ENCODE measurements at regions not wholly inside any gene's neighbourhood (a gene's known extent, or its start where the extent isn't known, plus 50 kb on each side); places are given as distances from the start of the nearest gene placed in this dataset.

DNA sequence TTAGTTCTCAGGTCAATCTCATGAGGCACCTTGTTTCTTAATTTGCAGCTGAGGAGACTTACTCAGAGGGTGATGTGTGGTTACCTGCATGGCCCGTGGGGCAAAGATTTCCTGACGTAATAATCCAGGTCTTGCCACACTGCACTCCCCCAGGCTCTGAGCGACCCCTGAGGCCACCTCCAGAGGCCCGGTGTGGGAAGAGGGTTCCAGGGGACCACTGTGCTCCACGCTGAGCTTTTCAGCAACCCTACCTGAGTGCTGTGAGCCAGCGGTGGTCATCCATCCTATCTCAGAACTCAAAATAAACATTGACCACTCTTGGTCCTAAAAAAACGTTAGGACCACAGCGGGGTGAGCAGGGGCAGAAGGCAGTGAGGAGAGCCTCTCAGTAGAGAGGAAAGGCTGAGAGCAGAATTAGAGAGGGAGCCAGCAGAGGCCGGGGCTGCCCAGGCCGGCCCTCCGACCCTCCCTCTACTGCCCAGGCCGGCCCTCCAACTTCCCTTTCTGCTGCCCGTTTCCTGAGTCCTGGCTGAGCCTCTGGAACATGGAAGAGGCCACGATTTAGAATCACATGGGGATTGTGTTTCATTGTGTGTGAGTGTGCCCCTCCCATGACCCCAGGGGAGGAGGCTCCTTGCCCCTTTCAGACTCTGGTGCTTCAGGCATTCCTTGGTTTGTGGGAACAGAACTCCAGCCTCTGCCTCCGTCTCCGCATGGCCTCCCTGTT, 188.2 kb upstream of the DIO3 start:
- H3K27me3 ChIP-seq (ENCODE audit: low read depth): peaks cover 66% of the 10 kb centered on the region
- H3K4me1 ChIP-seq: no peaks in the 10 kb centered on the region
- no peaks in the 10 kb centered on the region for H3K9me3 ChIP-seq (replicated peaks)
- intact Hi-C loops (cut with micrococcal nuclease): no loop called here
- TF ChIP-seq, protein P1, sequence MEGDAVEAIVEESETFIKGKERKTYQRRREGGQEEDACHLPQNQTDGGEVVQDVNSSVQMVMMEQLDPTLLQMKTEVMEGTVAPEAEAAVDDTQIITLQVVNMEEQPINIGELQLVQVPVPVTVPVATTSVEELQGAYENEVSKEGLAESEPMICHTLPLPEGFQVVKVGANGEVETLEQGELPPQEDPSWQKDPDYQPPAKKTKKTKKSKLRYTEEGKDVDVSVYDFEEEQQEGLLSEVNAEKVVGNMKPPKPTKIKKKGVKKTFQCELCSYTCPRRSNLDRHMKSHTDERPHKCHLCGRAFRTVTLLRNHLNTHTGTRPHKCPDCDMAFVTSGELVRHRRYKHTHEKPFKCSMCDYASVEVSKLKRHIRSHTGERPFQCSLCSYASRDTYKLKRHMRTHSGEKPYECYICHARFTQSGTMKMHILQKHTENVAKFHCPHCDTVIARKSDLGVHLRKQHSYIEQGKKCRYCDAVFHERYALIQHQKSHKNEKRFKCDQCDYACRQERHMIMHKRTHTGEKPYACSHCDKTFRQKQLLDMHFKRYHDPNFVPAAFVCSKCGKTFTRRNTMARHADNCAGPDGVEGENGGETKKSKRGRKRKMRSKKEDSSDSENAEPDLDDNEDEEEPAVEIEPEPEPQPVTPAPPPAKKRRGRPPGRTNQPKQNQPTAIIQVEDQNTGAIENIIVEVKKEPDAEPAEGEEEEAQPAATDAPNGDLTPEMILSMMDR (IDR thresholded peaks at IDR 0.05; ENCODE audit: borderline replicate concordance): no peak
- no peak overlapping the region for H3K27ac ChIP-seq (replicated peaks)
- no peaks in the 10 kb centered on the region for H3K36me3 ChIP-seq
- no peak for DNase-seq
- H3K4me3 ChIP-seq: no peak overlapping the region

- no peaks in the 10 kb centered on the region for H3K9me3 ChIP-seq (replicated peaks)
- H3K4me3 ChIP-seq: no peak overlapping the region
- DNase-seq: no peak
- H3K4me1 ChIP-seq: no peaks in the 10 kb centered on the region
- H3K36me3 ChIP-seq: no peaks in the 10 kb centered on the region
- H3K27ac ChIP-seq (replicated peaks): no peak overlapping the region
- H3K27me3 ChIP-seq (ENCODE audit: low read depth): peaks cover 63% of the 10 kb centered on the region
- intact Hi-C loops (cut with micrococcal nuclease): no loop called here
- TF ChIP-seq, protein P1 (IDR thresholded peaks at IDR 0.05; ENCODE audit: borderline replicate concordance): no peak
These were observed 187.5 kb upstream of the DIO3 start for GRCh38 chr14:101373690-101374295.

DNA sequence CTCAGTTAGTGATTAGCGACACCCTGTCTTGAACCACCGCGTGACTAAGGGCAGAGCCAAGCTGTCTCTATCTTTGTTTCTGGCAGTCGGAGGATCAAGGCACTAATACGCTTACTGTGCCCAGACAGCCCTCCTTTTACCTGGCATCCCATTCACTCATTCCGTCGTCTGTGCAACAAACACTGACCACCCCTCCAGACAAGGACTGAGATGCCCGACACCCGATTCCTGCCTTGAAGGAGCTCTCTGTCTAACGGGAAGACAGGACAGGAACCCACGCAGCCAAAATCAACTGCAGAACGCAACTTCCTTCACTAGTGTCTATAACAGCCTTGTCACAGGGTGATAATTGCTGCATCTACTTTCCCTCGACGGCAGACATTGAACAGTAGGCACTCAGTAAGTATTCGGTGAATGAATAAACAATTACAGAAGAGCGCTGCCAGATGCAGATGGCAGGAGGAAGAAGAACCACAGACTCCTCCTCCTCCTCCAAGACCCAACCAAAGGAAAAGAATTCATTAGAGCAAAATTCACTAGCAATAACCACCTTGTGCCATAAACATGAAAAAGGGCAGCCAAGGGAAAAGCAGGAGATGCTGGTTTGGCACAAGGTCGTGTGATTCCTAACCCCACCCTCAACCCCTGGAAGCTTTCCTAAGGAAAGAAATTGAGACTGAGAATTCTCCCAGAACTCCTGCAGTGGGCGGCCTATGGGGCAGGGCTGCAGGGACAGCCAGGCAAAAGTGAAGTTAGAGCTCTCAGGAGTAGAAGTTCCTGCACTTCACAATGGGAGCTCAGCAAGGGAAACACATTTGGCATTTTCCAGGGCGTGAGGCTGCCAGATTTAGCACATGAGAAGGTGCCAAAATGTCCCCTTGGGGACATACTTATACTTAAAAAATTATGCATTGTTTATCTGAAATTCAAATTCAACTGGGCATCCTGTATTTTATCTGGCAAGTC, 186.6 kb upstream of the DIO3 start:
- H3K4me1 ChIP-seq: no peaks in the 10 kb centered on the region
- DNase-seq: no peak
- TF ChIP-seq, protein P1 (IDR thresholded peaks at IDR 0.05; ENCODE audit: borderline replicate concordance): no peak

DNA sequence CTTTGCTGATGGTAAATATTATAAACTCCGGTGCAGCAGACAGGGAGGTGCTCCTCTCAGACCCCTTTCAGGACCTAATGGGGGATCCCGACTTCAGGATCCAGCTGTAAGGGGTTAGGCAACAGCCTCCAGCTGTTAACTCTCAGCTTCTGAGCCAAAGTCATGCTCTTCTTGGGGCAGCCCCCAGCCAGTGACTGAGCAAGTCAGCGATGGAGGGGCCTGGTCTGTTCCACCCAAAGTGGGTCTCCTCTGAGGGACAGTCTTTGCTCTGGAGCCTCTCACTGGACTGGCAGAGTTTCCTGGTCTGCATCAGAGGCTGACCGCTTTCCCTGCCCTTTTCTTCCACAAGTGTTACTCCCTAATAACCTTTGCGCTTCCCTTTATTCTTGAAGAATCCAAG, 184.2 kb upstream of the DIO3 start:
- Histone ChIP-seq H3K4me3 (no peak overlapping the region), H3K4me1 (no peaks in the 10 kb centered on the region), H3K27me3 (ENCODE audit: low read depth) (peaks cover 45% of the 10 kb centered on the region), H3K9me3 (replicated peaks) (peaks cover 26% of the 10 kb centered on the region), H3K27ac (replicated peaks) (no peak overlapping the region), H3K36me3 (no peaks in the 10 kb centered on the region)
- intact Hi-C loops (cut with micrococcal nuclease): no loop called here
- TF ChIP-seq, protein P1 (IDR thresholded peaks at IDR 0.05; ENCODE audit: borderline replicate concordance): no peak
- no peak for DNase-seq

More for the DNA sequence above, 186.6 kb upstream of the DIO3 start:
- intact Hi-C loops (cut with micrococcal nuclease): no loop called here
- Histone ChIP-seq H3K27me3 (ENCODE audit: low read depth) (peaks cover 63% of the 10 kb centered on the region), H3K27ac (replicated peaks) (no peak overlapping the region), H3K36me3 (no peaks in the 10 kb centered on the region), H3K4me3 (no peak overlapping the region), H3K9me3 (replicated peaks) (peaks cover 7% of the 10 kb centered on the region)

- no peaks in the 10 kb centered on the region for H3K36me3 ChIP-seq
- no peak overlapping the region for H3K27ac ChIP-seq (replicated peaks)
- no peaks in the 10 kb centered on the region for H3K4me1 ChIP-seq
- TF ChIP-seq, protein P1 (IDR thresholded peaks at IDR 0.05; ENCODE audit: borderline replicate concordance): no peak
- H3K27me3 ChIP-seq (ENCODE audit: low read depth): peaks cover 19% of the 10 kb centered on the region
- H3K4me3 ChIP-seq: no peak overlapping the region
- peaks cover 49% of the 10 kb centered on the region for H3K9me3 ChIP-seq (replicated peaks)
- intact Hi-C loops (cut with micrococcal nuclease): no loop called here
- DNase-seq: no peak
These were observed 181.5 kb upstream of the DIO3 start for GRCh38 chr14:101379842-101380241.
